ENCODE measurements at regions not wholly inside any gene's neighbourhood (a gene's known extent, or its start where the extent isn't known, plus 50 kb on each side); places are given as distances from the start of the nearest gene placed in this dataset.
"Not testable (repeated sequence)": the region's sequence is repeated elsewhere in the genome, so short reads cannot be mapped to it uniquely, and the experiment has no call there.

DNA sequence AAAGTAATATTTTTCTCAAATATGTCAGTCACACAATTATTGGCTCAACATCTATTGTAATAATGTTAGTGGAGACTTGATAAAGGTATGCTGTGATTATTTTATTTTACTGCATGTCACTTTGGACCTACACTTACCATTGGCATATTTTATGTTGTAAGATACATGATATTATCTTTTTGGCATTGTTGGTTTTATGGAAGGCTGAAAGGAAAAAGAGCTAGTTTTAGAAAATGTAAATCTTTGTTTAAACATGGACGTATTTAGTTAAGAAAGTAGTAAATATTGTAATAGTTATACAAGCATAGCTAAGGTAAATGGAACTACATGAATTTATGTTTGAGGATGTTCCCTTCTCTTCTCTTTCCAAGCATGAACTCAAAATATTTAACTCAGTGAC lies 1399.3 kb downstream of the STIM2 start:
- Histone ChIP-seq H3K27ac (ENCODE audit: low read depth, low read length) (no peak overlapping the region), H3K27me3 (ENCODE audit: control insufficient read depth in 1 of 2, insufficient read depth in 2 of 2, low read length in 2 of 2) (no peaks in the 10 kb centered on the region), H3K9ac (ENCODE audit: low read depth in 1 of 2, low read length in 2 of 2) (no peak overlapping the region), H3K9me3 (ENCODE audit: control insufficient read depth in 1 of 2, low read length in 2 of 2) (peaks cover 0 to 6% of the 10 kb centered on the region in 2 donors), H3K4me3 (ENCODE audit: low read depth in 1 of 2, low read length in 2 of 2) (no peak overlapping the region), H3K4me1 (ENCODE audit: control insufficient read depth in 1 of 2, insufficient read depth in 2 of 2, low read length in 2 of 2) (no peaks in the 10 kb centered on the region), H3K36me3 (ENCODE audit: control insufficient read depth in 1 of 2, insufficient read depth in 2 of 2, low read length in 2 of 2) (no peaks in the 10 kb centered on the region)

DNA sequence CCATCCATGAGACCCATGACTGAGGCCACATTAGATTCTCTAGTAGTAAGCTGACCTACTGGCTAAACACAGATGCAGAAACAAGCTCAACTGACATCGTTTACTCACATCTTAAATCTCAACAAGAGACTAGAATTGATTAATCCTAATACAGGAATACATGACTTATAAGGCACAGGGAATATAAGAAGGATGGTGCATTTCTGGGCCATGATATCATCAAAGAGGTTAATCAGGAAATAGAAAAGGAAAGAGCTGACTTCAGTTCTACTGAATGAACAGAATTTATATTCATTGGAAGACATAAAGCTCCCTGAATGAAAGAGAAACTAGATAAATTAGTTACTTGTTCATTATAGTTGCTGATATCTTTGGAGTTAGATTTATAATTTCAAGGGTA lies 1406.5 kb downstream of the STIM2 start:
- Histone ChIP-seq H3K4me3 (ENCODE audit: low read depth in 1 of 2, low read length in 2 of 2) (no peak overlapping the region), H3K27me3 (ENCODE audit: control insufficient read depth in 1 of 2, insufficient read depth in 2 of 2, low read length in 2 of 2) (no peaks in the 10 kb centered on the region), H3K27ac (ENCODE audit: low read depth, low read length) (no peak overlapping the region), H3K36me3 (ENCODE audit: control insufficient read depth in 1 of 2, insufficient read depth in 2 of 2, low read length in 2 of 2) (no peaks in the 10 kb centered on the region), H3K4me1 (ENCODE audit: control insufficient read depth in 1 of 2, insufficient read depth in 2 of 2, low read length in 2 of 2) (no peaks in the 10 kb centered on the region), H3K9me3 (ENCODE audit: control insufficient read depth in 1 of 2, low read length in 2 of 2) (no peaks in the 10 kb centered on the region), H3K9ac (ENCODE audit: low read depth in 1 of 2, low read length in 2 of 2) (no peak overlapping the region)

DNA sequence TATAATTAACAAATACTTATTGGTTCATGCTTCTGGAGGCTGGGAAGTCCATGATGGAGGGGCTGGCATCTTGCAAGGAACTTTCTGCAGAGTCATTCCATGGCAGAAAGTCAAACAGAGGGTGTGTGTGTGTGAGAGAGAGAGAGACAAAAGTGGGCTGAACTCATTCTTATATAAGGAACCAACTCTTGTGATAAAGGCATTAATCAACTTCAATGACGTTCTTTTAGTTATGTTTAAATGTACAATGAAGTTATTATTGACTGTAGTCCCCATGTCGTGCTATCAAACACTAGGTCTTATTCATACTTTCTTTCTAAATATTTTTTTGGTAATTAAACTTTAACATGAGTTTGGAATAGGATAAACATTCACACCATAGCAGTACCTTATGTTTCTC lies 1408.8 kb downstream of the STIM2 start:
- Histone ChIP-seq H3K27me3 (ENCODE audit: control insufficient read depth in 1 of 2, insufficient read depth in 2 of 2, low read length in 2 of 2) (no peaks in the 10 kb centered on the region), H3K9ac (ENCODE audit: low read depth in 1 of 2, low read length in 2 of 2) (no peak overlapping the region), H3K27ac (ENCODE audit: low read depth, low read length) (no peak overlapping the region), H3K4me3 (ENCODE audit: low read depth in 1 of 2, low read length in 2 of 2) (no peak overlapping the region), H3K4me1 (ENCODE audit: control insufficient read depth in 1 of 2, insufficient read depth in 2 of 2, low read length in 2 of 2) (no peaks in the 10 kb centered on the region), H3K36me3 (ENCODE audit: control insufficient read depth in 1 of 2, insufficient read depth in 2 of 2, low read length in 2 of 2) (no peaks in the 10 kb centered on the region), H3K9me3 (ENCODE audit: control insufficient read depth in 1 of 2, low read length in 2 of 2) (no peaks in the 10 kb centered on the region)

DNA sequence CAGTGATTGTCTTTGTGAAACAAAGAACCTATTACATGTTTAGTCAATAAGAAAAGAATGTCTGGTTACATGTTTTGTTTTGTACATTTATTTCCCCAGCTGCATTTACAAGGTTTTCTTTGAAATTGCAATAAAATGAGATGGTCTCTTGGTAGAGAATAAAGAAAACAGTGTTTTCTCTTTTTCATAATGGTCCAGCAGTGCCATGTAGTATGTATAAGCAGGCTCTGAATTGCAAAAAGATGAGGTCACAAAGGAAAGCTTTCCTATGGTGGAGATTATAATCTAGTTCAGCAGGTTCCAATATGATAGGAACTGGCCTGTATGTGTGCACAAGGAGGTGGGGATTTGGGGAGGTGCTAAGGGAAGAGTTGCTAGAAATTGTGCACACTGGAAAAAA lies 1417.3 kb downstream of the STIM2 start:
- H3K4me3 ChIP-seq (ENCODE audit: low read depth in 1 of 2, low read length in 2 of 2): no peak overlapping the region
- H3K9ac ChIP-seq (ENCODE audit: low read depth in 1 of 2, low read length in 2 of 2): no peak overlapping the region
- no peak overlapping the region for H3K27ac ChIP-seq (ENCODE audit: low read depth, low read length)
- no peaks in the 10 kb centered on the region for H3K36me3 ChIP-seq (ENCODE audit: control insufficient read depth in 1 of 2, insufficient read depth in 2 of 2, low read length in 2 of 2)
- H3K4me1 ChIP-seq (ENCODE audit: control insufficient read depth in 1 of 2, insufficient read depth in 2 of 2, low read length in 2 of 2): no peaks in the 10 kb centered on the region
- no peaks in the 10 kb centered on the region for H3K9me3 ChIP-seq (ENCODE audit: control insufficient read depth in 1 of 2, low read length in 2 of 2)
- no peaks in the 10 kb centered on the region for H3K27me3 ChIP-seq (ENCODE audit: control insufficient read depth in 1 of 2, insufficient read depth in 2 of 2, low read length in 2 of 2)

DNA sequence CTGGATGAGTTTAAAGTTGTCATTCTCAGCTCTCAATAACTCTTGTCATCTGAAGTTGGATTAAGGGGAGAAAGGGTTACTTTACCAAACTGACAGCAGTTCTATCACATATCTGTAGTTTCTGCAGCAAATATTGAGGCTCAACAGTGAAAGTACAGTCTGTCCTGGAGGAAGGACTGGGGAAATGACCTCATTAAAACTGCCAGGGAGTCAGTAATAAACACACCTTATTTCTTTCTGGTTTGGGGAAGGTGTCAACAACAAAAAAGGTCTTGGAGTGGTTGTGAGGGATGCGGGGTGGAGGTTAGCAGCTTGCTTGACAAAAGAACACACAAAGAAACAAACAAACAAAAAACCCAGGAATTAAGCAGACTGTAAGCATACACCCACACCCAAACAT lies 1418.0 kb downstream of the STIM2 start:
- no peak overlapping the region for H3K4me3 ChIP-seq (ENCODE audit: low read depth in 1 of 2, low read length in 2 of 2)
- H3K36me3 ChIP-seq (ENCODE audit: control insufficient read depth in 1 of 2, insufficient read depth in 2 of 2, low read length in 2 of 2): no peaks in the 10 kb centered on the region
- no peak overlapping the region for H3K9ac ChIP-seq (ENCODE audit: low read depth in 1 of 2, low read length in 2 of 2)
- no peaks in the 10 kb centered on the region for H3K27me3 ChIP-seq (ENCODE audit: control insufficient read depth in 1 of 2, insufficient read depth in 2 of 2, low read length in 2 of 2)
- H3K4me1 ChIP-seq (ENCODE audit: control insufficient read depth in 1 of 2, insufficient read depth in 2 of 2, low read length in 2 of 2): no peaks in the 10 kb centered on the region
- H3K9me3 ChIP-seq (ENCODE audit: control insufficient read depth in 1 of 2, low read length in 2 of 2): no peaks in the 10 kb centered on the region
- no peak overlapping the region for H3K27ac ChIP-seq (ENCODE audit: low read depth, low read length)

DNA sequence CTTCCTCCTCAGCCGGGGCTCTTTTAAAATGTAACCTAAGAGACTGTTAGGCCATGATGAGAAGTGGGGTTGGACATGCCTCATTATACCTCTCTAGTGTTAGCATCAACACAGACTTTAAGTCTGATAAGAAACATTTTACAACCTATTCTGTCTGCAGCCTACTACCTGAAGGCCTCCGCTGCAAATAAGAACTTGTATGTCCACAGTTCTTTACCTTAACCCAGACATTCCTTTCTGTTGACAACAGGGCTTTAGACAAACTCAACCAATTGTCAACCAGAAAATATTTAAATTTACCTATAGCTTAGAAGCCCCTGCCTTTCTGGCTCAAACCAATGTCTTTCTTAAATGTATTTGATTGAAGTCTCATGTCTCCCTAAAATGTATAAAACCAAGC lies 1418.6 kb downstream of the STIM2 start:
- Histone ChIP-seq H3K9ac (ENCODE audit: low read depth in 1 of 2, low read length in 2 of 2) (no peak overlapping the region), H3K9me3 (ENCODE audit: control insufficient read depth in 1 of 2, low read length in 2 of 2) (peaks cover 0 to under 1% of the 10 kb centered on the region in 2 donors), H3K36me3 (ENCODE audit: control insufficient read depth in 1 of 2, insufficient read depth in 2 of 2, low read length in 2 of 2) (no peaks in the 10 kb centered on the region), H3K27ac (ENCODE audit: low read depth, low read length) (no peak overlapping the region), H3K4me3 (ENCODE audit: low read depth in 1 of 2, low read length in 2 of 2) (no peak overlapping the region), H3K4me1 (ENCODE audit: control insufficient read depth in 1 of 2, insufficient read depth in 2 of 2, low read length in 2 of 2) (no peaks in the 10 kb centered on the region), H3K27me3 (ENCODE audit: control insufficient read depth in 1 of 2, insufficient read depth in 2 of 2, low read length in 2 of 2) (no peaks in the 10 kb centered on the region)

GRCh38 chr4:28286266-28286665 lies 1425.6 kb downstream of the STIM2 start:
- not testable (repeated sequence) for H3K9me3 ChIP-seq (ENCODE audit: control insufficient read depth in 1 of 2, low read length in 2 of 2); H3K4me3 ChIP-seq (ENCODE audit: low read depth in 1 of 2, low read length in 2 of 2); H3K4me1 ChIP-seq (ENCODE audit: control insufficient read depth in 1 of 2, insufficient read depth in 2 of 2, low read length in 2 of 2); H3K9ac ChIP-seq (ENCODE audit: low read depth in 1 of 2, low read length in 2 of 2); H3K27me3 ChIP-seq (ENCODE audit: control insufficient read depth in 1 of 2, insufficient read depth in 2 of 2, low read length in 2 of 2); H3K36me3 ChIP-seq (ENCODE audit: control insufficient read depth in 1 of 2, insufficient read depth in 2 of 2, low read length in 2 of 2); H3K27ac ChIP-seq (ENCODE audit: low read depth, low read length)

DNA sequence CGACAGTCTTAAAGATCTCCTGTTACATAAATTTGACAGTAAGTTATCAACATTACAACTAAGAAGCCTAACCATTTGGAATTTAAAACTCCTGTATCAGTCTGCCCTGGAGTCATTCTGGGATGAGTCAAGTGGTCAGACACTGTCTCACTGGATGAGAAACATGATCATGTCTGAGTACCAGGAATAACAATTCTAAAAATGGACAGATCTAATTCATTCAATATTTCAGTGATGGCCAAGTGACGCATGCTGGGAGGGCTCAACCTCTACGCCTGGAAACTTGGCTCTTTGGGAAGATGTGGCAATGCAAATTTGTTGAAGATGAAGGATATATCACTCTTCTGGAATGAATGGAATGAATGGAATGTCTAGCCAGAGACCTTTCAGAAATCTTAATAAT lies 1427.2 kb downstream of the STIM2 start:
- H3K36me3 ChIP-seq (ENCODE audit: control insufficient read depth in 1 of 2, insufficient read depth in 2 of 2, low read length in 2 of 2): no peaks in the 10 kb centered on the region
- H3K4me3 ChIP-seq (ENCODE audit: low read depth in 1 of 2, low read length in 2 of 2): no peak overlapping the region
- no peaks in the 10 kb centered on the region for H3K4me1 ChIP-seq (ENCODE audit: control insufficient read depth in 1 of 2, insufficient read depth in 2 of 2, low read length in 2 of 2)
- no peaks in the 10 kb centered on the region for H3K27me3 ChIP-seq (ENCODE audit: control insufficient read depth in 1 of 2, insufficient read depth in 2 of 2, low read length in 2 of 2)
- no peak overlapping the region for H3K27ac ChIP-seq (ENCODE audit: low read depth, low read length)
- no peak overlapping the region for H3K9ac ChIP-seq (ENCODE audit: low read depth in 1 of 2, low read length in 2 of 2)
- H3K9me3 ChIP-seq (ENCODE audit: control insufficient read depth in 1 of 2, low read length in 2 of 2): peaks cover 0 to 9% of the 10 kb centered on the region in 2 donors

DNA sequence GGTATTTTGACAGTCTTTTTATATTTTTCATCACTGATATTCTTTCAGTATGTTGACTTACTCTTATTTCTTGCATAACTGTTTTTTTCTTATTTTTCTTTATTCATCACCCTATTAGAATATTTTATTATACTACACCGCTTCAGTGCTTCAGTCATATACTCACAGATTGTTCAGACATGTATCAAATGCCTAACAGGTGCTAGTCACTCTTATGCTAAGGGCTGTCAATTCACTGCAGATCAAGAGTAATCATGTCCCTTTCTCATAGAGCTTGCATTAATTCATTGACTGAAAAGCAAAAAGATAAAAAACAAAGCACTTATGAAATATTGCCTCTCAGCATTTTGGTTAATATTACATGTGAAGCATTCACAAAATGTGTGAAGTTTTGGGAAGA lies 1435.6 kb downstream of the STIM2 start:
- Histone ChIP-seq H3K9ac (ENCODE audit: low read depth in 1 of 2, low read length in 2 of 2) (no peak overlapping the region), H3K36me3 (ENCODE audit: control insufficient read depth in 1 of 2, insufficient read depth in 2 of 2, low read length in 2 of 2) (no peaks in the 10 kb centered on the region), H3K4me3 (ENCODE audit: low read depth in 1 of 2, low read length in 2 of 2) (no peak overlapping the region), H3K4me1 (ENCODE audit: control insufficient read depth in 1 of 2, insufficient read depth in 2 of 2, low read length in 2 of 2) (no peaks in the 10 kb centered on the region), H3K27me3 (ENCODE audit: control insufficient read depth in 1 of 2, insufficient read depth in 2 of 2, low read length in 2 of 2) (no peaks in the 10 kb centered on the region), H3K27ac (ENCODE audit: low read depth, low read length) (no peak overlapping the region), H3K9me3 (ENCODE audit: control insufficient read depth in 1 of 2, low read length in 2 of 2) (no peaks in the 10 kb centered on the region)

DNA sequence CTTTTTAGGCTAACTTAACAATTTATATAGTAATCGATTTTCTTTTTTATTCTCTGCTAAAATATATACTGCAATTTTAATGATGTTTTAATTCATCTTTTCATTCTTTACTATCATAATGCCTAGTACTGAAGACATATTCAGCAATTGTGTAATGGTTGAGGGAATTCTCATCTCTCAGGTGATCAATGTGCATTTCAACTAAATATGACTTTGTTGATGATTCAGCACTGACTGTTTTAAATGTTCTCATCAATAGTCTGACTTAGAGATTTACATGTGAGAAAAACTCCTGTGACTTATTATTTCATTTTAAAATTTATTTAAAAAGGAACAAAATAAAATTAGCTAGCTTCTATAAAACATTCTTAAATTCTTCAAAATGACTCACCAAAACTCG lies 1450.3 kb downstream of the STIM2 start:
- no peak overlapping the region for H3K4me3 ChIP-seq (ENCODE audit: low read depth in 1 of 2, low read length in 2 of 2)
- H3K9me3 ChIP-seq (ENCODE audit: control insufficient read depth in 1 of 2, low read length in 2 of 2): peaks cover 2 to 5% of the 10 kb centered on the region in 2 donors
- H3K36me3 ChIP-seq (ENCODE audit: control insufficient read depth in 1 of 2, insufficient read depth in 2 of 2, low read length in 2 of 2): no peaks in the 10 kb centered on the region
- no peak overlapping the region for H3K27ac ChIP-seq (ENCODE audit: low read depth, low read length)
- no peaks in the 10 kb centered on the region for H3K4me1 ChIP-seq (ENCODE audit: control insufficient read depth in 1 of 2, insufficient read depth in 2 of 2, low read length in 2 of 2)
- no peak overlapping the region for H3K9ac ChIP-seq (ENCODE audit: low read depth in 1 of 2, low read length in 2 of 2)
- H3K27me3 ChIP-seq (ENCODE audit: control insufficient read depth in 1 of 2, insufficient read depth in 2 of 2, low read length in 2 of 2): no peaks in the 10 kb centered on the region

DNA sequence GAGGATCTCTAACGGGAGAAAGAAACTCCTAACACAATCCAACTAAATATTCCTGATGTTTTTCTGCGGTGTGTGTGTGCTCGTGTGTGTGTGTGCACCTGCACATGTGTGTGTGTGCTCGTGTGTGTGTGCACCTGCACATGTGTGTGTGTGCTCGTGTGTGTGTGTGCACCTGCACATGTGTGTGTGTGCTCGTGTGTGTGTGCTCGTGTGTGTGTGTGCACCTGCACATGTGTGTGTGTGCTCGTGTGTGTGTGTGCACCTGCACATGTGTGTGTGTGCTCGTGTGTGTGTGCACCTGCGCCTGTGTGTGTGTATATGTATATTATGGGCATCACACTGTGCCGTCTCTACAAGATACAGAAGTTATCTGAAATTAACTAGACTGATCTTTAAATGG lies 1451.9 kb downstream of the STIM2 start:
- not testable (repeated sequence) for H3K4me1 ChIP-seq (ENCODE audit: control insufficient read depth in 1 of 2, insufficient read depth in 2 of 2, low read length in 2 of 2); H3K36me3 ChIP-seq (ENCODE audit: control insufficient read depth in 1 of 2, insufficient read depth in 2 of 2, low read length in 2 of 2)

More for the DNA sequence above, 1451.9 kb downstream of the STIM2 start:
- not testable (repeated sequence) for H3K27ac ChIP-seq (ENCODE audit: low read depth, low read length); H3K27me3 ChIP-seq (ENCODE audit: control insufficient read depth in 1 of 2, insufficient read depth in 2 of 2, low read length in 2 of 2); H3K9me3 ChIP-seq (ENCODE audit: control insufficient read depth in 1 of 2, low read length in 2 of 2); H3K9ac ChIP-seq (ENCODE audit: low read depth in 1 of 2, low read length in 2 of 2); H3K4me3 ChIP-seq (ENCODE audit: low read depth in 1 of 2, low read length in 2 of 2)

All from duodenal mucosa (tissue), 2 donors.